ENCODE measurements at regions not wholly inside any gene's neighbourhood (a gene's known extent, or its start where the extent isn't known, plus 50 kb on each side); places are given as distances from the start of the nearest gene placed in this dataset.
"Not testable (repeated sequence)": the region's sequence is repeated elsewhere in the genome, so short reads cannot be mapped to it uniquely, and the experiment has no call there.

DNA sequence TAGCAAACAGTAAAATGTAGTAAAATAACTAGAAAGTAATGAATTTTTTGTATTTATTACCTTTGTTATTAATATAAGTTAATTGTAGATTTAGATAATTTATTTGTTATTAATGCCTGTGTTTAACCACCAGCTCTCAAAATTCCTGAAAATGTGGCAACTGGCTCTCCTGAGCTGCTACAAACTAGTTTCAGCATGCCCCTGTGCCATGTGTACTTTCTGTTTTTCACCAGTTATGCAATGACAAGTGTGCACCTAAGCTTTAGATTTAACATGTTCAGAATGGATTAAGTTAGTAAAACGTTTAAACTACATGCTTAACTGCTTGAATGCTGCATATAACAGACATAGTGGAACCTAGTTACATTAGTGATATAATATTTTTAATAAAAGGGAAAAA lies 88.1 kb downstream of the POSTN start:
- TF ChIP-seq, protein P1, sequence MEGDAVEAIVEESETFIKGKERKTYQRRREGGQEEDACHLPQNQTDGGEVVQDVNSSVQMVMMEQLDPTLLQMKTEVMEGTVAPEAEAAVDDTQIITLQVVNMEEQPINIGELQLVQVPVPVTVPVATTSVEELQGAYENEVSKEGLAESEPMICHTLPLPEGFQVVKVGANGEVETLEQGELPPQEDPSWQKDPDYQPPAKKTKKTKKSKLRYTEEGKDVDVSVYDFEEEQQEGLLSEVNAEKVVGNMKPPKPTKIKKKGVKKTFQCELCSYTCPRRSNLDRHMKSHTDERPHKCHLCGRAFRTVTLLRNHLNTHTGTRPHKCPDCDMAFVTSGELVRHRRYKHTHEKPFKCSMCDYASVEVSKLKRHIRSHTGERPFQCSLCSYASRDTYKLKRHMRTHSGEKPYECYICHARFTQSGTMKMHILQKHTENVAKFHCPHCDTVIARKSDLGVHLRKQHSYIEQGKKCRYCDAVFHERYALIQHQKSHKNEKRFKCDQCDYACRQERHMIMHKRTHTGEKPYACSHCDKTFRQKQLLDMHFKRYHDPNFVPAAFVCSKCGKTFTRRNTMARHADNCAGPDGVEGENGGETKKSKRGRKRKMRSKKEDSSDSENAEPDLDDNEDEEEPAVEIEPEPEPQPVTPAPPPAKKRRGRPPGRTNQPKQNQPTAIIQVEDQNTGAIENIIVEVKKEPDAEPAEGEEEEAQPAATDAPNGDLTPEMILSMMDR (IDR thresholded peaks at IDR 0.05), result no peak
- no peak for TF ChIP-seq ZFX (IDR thresholded peaks at IDR 0.05; ENCODE audit: borderline replicate concordance)
- H3K27ac ChIP-seq, result no peak overlapping the region

DNA sequence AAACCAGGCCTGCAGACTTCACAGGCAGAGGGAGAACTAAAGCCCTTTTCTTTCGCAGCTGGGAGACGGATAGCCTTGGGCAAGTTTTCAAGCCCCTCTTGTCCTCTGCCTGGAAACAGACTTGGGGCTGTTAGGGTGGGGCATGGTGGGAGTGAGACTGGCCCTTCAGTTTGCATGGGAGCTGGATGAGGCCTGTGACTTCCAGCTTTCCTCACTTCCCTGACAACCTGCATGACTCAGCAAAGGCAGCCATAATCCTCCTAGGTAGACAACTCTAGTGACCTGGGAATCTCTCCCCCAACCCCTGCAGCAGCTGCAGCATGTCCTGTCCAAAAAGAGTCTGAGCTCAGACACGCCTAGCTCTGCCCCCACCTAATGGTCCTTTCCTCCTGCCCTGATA lies 93.0 kb downstream of the POSTN start:
- TF ChIP-seq, protein P1 (IDR thresholded peaks at IDR 0.05), result no peak
- no peak for TF ChIP-seq ZFX (IDR thresholded peaks at IDR 0.05; ENCODE audit: borderline replicate concordance)
- no peak overlapping the region for H3K27ac ChIP-seq

DNA sequence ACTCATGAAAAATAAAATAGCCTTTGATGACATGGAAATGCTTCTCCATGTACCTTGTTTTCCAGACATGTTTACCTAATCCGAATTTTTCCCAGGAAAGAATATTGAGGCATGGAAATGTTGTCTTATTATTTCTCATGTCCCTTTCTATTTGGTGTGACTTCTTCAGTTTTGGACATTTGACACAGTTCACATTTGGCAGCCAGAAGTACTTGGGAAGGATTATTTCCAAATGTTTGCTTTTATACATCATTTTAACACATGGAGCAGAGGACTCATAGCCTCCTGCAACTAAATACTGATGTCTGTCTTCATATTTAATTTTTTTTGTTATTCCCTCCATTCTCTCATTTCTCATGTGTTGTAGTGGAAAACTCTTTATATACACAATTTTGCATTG lies 94.3 kb downstream of the POSTN start:
- no peak overlapping the region for H3K27ac ChIP-seq
- TF ChIP-seq ZFX (IDR thresholded peaks at IDR 0.05; ENCODE audit: borderline replicate concordance), result no peak
- TF ChIP-seq, protein P1 (IDR thresholded peaks at IDR 0.05), result no peak

DNA sequence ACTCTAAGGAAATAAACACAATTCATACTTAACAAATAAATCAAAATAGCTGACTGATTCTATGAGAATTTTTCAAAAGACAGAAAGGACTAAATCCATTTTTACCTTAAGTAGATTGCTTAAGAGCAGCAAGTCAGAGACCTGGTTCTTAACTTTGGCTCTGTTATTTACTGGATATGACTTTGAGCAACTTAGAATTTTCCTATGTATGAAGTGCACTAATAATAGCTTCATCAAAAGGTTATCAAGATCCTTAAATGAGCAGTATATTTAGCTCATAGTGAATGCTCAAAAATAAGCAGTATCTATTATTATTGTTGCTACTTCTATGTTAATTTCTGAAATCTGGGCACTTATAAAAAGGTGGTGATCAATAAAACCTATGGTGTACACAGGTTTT lies 95.3 kb downstream of the POSTN start:
- TF ChIP-seq ZFX (IDR thresholded peaks at IDR 0.05; ENCODE audit: borderline replicate concordance), result no peak
- TF ChIP-seq, protein P1 (IDR thresholded peaks at IDR 0.05), result no peak
- H3K27ac ChIP-seq, result no peak overlapping the region

DNA sequence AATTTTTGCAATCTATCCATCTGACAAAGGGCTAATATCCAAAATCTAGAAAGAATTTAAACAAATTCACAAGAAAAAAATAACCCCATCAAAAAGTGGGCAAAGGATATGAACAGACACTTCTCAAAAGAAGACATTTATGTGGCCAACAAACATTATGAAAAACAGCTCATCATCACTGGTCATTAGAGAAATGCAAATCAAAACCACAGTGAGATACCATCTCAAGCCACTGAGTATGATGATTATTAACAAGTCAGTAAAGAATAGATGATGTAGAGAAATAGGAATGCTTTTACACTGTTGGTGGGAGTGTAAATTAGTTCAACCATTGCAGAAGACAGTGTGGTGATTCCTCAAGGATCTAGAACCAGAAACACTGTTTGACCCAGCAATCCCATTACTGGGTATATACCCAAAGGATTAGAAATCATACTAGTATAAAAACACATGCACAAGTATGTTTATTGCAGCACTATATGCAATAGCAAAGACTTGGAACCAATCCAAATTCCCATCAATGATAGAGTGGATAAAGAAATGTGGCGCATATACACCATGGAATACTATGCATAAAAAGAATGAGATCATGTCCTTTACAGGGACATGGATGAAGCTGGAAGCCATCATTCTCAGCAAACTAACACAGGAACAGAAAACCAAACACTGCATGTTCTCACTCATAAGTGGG lies 96.1 kb downstream of the POSTN start:
- H3K27ac ChIP-seq, result not testable (repeated sequence)

DNA sequence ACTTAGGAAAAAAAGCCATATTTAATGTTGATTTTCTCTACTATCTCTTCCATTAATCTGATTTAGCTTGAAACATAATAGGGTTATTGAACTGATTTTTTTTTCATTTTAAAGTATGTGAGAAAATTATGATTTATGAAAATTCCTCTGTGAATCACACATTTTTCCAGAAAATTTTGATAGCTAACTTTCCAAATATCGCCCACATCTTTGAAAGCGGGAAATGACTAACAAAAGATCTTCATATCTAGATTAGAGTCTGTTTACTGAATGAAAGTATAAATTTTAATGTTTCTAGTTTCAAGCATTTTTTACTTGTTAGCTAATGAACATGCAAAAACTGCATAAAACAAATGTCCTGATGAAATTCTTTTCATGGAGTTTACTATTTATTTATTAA lies 97.4 kb downstream of the POSTN start:
- TF ChIP-seq ZFX (IDR thresholded peaks at IDR 0.05; ENCODE audit: borderline replicate concordance), result no peak
- TF ChIP-seq, protein P1 (IDR thresholded peaks at IDR 0.05), result no peak
- H3K27ac ChIP-seq, result no peak overlapping the region

DNA sequence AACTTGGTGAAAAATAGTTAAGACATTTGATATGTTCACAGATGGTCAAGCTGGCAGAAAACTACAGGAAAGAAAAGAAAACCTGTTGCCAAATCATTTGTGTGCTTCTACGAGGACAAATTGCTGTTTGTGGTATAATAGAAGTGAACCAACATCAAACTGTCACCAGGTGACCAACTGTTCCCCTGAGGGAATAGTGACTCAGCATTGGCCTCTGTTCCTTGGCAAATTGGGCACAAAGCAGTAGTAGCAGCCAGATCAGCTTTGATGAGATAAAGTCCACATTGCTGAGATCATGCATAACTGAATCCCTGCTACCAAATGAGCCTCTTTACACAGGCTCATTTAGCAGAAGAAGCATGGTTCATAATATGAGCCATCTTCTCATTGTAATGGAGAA lies 103.5 kb downstream of the POSTN start:
- no peak for TF ChIP-seq ZFX (IDR thresholded peaks at IDR 0.05; ENCODE audit: borderline replicate concordance)
- TF ChIP-seq, protein P1 (IDR thresholded peaks at IDR 0.05), result no peak
- H3K27ac ChIP-seq, result no peak overlapping the region

DNA sequence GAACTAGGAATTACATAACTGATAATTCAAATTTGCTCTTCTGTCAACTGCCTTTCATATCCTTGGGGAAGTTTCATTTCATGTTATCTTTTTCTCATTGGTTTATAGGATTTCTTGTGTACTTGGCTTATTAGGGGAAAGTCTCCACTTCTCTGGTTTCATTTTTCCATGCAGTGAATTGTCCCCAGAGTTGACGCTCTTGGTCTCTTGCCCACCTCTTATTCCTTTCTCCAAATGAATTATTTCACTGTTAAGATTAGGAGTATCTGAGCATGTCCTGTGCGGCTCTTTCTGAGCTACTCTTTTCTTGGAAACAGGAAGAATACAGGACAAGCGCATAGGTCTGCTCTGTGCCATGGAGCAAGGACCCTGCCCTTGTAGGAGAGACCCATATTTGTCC lies 104.8 kb downstream of the POSTN start:
- no peak for TF ChIP-seq ZFX (IDR thresholded peaks at IDR 0.05; ENCODE audit: borderline replicate concordance)
- TF ChIP-seq, protein P1 (IDR thresholded peaks at IDR 0.05), result no peak
- H3K27ac ChIP-seq, result no peak overlapping the region
